ENCODE measurements at regions not wholly inside any gene's neighbourhood (a gene's known extent, or its start where the extent isn't known, plus 50 kb on each side); places are given as distances from the start of the nearest gene placed in this dataset.

DNA sequence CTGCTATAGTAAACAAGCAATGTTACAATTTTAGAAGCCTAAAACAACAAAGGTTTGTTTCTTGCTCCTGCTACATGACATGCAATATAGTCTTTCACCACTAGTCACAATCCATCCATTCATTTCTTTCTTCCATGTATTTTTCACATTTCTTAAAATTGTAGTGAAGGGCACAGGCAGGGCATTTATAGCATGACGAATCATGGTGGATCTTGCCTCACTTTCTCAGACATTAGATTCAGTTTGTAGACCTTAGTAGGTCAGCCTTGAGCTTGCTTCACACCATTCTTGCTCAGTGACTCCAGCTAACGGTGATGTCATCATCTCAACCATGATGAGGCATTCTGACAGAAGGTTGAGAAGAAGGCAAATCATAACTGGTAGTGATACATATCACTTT, 546.8 kb downstream of the TBL1XR1 start:
- TF ChIP-seq CTCF (optimal IDR thresholded peaks at IDR 0.05 in 1 of 3, IDR thresholded peaks at IDR 0.05 in 1 of 3, conservative IDR thresholded peaks at IDR 0.05 in 1 of 3; ENCODE audit: extremely low read depth in 1 of 3, insufficient read depth in 2 of 3, low read length in 3 of 3) (peak in 1 of 3 experiments; percentile 7), EZH2 (IDR thresholded peaks at IDR 0.05; ENCODE audit: low read length) (no peak)
